Gastroesophageal sphincter (tissue), 3 donors: ENCODE measurements at regions not wholly inside any gene's neighbourhood (a gene's known extent, or its start where the extent isn't known, plus 50 kb on each side); places are given as distances from the start of the nearest gene placed in this dataset.

Experiments used
- EP300 ChIP-seq: sonication (generic); formaldehyde crosslinking; IDR thresholded peaks from one replicate; pipeline ENCODE4 v1.6.1; 2017; ENCODE audit warnings: antibody characterized with exemption, mild to moderate bottlenecking
- POLR2A ChIP-seq, 2 donors: fragments of 450-650 bp; IDR thresholded peaks; one replicate each; pipeline ENCODE4 v1.6.1; 2017; ENCODE audit warnings: antibody characterized with exemption in 2 of 2, mild to moderate bottlenecking in 2 of 2, moderate library complexity in 1 of 2
- POLR2AphosphoS5 ChIP-seq: sonication (generic); formaldehyde crosslinking; IDR thresholded peaks from one replicate; pipeline ENCODE4 v1.6.1; 2017; ENCODE audit warnings: antibody characterized with exemption
- TF ChIP-seq, protein P1 (sequence below), 4 experiments: fragments of 200-600 bp in 2 of 4; fragments of 450-650 bp in 2 of 4; sonication (generic) in 1 of 4; IDR thresholded peaks; one replicate each; pipeline ENCODE4 v1.5.1; 2017 to 2019; ENCODE audit warnings: antibody characterized with exemption in 4 of 4, mild to moderate bottlenecking in 2 of 4, moderate library complexity in 2 of 4

DNA sequence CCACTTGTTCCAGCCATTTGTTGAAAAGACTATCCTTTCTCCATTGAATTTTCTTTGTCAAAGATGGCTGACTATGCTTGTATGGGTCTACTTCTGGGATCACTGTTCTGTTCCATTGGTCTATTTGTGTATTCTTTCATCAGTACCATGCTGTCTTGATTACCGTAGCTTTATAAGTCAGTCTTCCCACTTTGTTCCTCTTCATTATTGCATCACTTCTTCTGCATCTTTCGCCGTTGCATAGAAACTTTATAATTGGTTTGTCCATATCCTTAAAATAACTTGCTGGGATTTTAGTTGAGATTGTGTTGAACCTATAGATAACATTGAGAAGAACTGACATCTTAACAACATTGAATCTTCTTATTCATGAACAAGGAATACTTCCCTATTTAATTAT lies 598.8 kb downstream of the TBC1D22A start:
- TF ChIP-seq, protein P1, sequence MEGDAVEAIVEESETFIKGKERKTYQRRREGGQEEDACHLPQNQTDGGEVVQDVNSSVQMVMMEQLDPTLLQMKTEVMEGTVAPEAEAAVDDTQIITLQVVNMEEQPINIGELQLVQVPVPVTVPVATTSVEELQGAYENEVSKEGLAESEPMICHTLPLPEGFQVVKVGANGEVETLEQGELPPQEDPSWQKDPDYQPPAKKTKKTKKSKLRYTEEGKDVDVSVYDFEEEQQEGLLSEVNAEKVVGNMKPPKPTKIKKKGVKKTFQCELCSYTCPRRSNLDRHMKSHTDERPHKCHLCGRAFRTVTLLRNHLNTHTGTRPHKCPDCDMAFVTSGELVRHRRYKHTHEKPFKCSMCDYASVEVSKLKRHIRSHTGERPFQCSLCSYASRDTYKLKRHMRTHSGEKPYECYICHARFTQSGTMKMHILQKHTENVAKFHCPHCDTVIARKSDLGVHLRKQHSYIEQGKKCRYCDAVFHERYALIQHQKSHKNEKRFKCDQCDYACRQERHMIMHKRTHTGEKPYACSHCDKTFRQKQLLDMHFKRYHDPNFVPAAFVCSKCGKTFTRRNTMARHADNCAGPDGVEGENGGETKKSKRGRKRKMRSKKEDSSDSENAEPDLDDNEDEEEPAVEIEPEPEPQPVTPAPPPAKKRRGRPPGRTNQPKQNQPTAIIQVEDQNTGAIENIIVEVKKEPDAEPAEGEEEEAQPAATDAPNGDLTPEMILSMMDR (IDR thresholded peaks at IDR 0.05) = no peak
- TF ChIP-seq EP300 = no peak
- TF ChIP-seq POLR2A (IDR thresholded peaks at IDR 0.05) = no peak
- no peak for TF ChIP-seq POLR2AphosphoS5
